Spleen (tissue), 7 donors: ENCODE measurements at regions not wholly inside any gene's neighbourhood (a gene's known extent, or its start where the extent isn't known, plus 50 kb on each side); places are given as distances from the start of the nearest gene placed in this dataset.

Source experiments
- POLR2A ChIP-seq, 3 donors: fragments of 450-650 bp; IDR thresholded peaks; one replicate each; pipeline ENCODE4 v1.5.1; 2017; ENCODE audit warnings: antibody characterized with exemption in 3 of 3, mild to moderate bottlenecking in 1 of 3
- TF ChIP-seq, protein P1 (sequence below), 11 experiments: fragments of 200-600 bp in 7 of 11; fragments of 450-650 bp in 4 of 11; sonication (generic) in 4 of 11; IDR thresholded peaks in 8 of 11; conservative IDR thresholded peaks in 3 of 11; 1 replicate in 7 of 11; 2 replicates in 4 of 11; pipeline versions ENCODE4 v1.4.0 to v1.8.0; 2016 to 2021; ENCODE audit warnings: antibody characterized with exemption in 11 of 11, inconsistent platforms in 4 of 11, mild to moderate bottlenecking in 1 of 11
- donor health status: DM: no; HTN: no; CAD: no; lungs with moderate emphysema.
- donor health status: DM: no; HTN: no; CAD: no.
- donor health status: DM: no; HTN: no; CAD: no.

DNA sequence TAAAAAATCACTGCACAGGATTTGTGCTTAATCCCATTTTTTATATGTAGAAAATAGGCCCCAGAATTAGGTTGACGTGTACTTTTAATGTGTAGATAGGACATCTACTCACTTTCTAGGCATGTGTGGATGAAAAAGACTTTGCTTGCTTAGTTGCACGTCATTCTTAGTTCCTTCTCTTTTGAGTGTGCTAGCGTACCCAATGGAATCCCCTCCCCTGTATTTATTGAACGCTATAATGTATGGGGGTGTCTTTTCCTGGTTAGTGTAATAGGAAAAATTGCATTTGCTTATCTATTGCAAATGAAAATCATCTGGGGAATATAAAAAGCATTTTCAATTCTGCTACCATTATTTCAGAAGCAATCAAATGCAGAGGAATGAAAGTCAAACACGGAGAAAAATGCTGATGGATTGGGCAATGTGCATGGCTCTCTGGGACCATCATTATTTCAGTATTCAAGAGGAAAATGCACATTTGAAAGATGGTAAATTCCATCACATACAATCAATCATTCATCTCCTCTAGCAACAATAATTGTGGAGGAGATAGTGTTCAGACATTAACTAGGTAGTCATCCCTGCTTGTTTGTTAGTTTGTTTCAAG is 277.0 kb upstream of the B3GALT2 start:
- TF ChIP-seq POLR2A (IDR thresholded peaks at IDR 0.05), result no peak
- TF ChIP-seq, protein P1, sequence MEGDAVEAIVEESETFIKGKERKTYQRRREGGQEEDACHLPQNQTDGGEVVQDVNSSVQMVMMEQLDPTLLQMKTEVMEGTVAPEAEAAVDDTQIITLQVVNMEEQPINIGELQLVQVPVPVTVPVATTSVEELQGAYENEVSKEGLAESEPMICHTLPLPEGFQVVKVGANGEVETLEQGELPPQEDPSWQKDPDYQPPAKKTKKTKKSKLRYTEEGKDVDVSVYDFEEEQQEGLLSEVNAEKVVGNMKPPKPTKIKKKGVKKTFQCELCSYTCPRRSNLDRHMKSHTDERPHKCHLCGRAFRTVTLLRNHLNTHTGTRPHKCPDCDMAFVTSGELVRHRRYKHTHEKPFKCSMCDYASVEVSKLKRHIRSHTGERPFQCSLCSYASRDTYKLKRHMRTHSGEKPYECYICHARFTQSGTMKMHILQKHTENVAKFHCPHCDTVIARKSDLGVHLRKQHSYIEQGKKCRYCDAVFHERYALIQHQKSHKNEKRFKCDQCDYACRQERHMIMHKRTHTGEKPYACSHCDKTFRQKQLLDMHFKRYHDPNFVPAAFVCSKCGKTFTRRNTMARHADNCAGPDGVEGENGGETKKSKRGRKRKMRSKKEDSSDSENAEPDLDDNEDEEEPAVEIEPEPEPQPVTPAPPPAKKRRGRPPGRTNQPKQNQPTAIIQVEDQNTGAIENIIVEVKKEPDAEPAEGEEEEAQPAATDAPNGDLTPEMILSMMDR (IDR thresholded peaks at IDR 0.05 in 8 of 11, conservative IDR thresholded peaks at IDR 0.05 in 3 of 11), result no peak
